ENCODE measurements at regions not wholly inside any gene's neighbourhood (a gene's known extent, or its start where the extent isn't known, plus 50 kb on each side); places are given as distances from the start of the nearest gene placed in this dataset.

GRCh38 chr5:82792096-82792495, 285.1 kb downstream of the TMEM167A start:
- Histone ChIP-seq H2AFZ (ENCODE audit: low read depth, low read length) (no peak overlapping the region), H3K27me3 (ENCODE audit: control insufficient read depth in 2 of 2, insufficient read depth in 2 of 2, low read length in 2 of 2) (no peaks in the 10 kb centered on the region), H4K20me1 (replicated peaks; ENCODE audit: control insufficient read depth, insufficient read depth, low read length) (no peaks in the 10 kb centered on the region), H3K9ac (ENCODE audit: insufficient read depth in 1 of 2, low read depth in 2 of 2, low read length in 2 of 2) (no peak overlapping the region), H3K79me2 (ENCODE audit: control insufficient read depth, insufficient read depth, low read length) (no peaks in the 10 kb centered on the region), H3K4me3 (no peak overlapping the region), H3K36me3 (ENCODE audit: control insufficient read depth, insufficient read depth, low read length) (no peaks in the 10 kb centered on the region), H3K9me3 (replicated peaks; ENCODE audit: control insufficient read depth, insufficient read depth, low read depth, low read length) (no peaks in the 10 kb centered on the region), H3K4me1 (replicated peaks in 1 of 2; ENCODE audit: control insufficient read depth in 2 of 2, insufficient read depth in 2 of 2, low read length in 2 of 2) (peaks cover 0 to 3% of the 10 kb centered on the region in 2 experiments; a peak in 1 of 5 replicates), H3K9me1 (ENCODE audit: control insufficient read depth, insufficient read depth, low read length) (no peaks in the 10 kb centered on the region), H3K27ac (ENCODE audit: extremely low read depth, low read depth, low read length) (no peak overlapping the region), H3K4me2 (ENCODE audit: insufficient read depth, low read length) (no peak overlapping the region)
- in situ Hi-C loops (cut with MboI) (loop anchor here (25.0 kb wide), 1 partner anchor 430 kb away; no protein-coding TSS in a partner anchor), intact Hi-C loops (cut with micrococcal nuclease) (loop anchor here (5.0 to 10.0 kb wide), 3 partner anchors 147 to 480 kb away; no protein-coding TSS in a partner anchor)
- BruUV-seq (replicated peaks) = no TSS peak
- ChIA-PET CTCF (ENCODE audit: low intra/inter-chr PET ratio) (no interaction called here), POLR2A (no interaction called here)
- DNase-seq (ENCODE audit: extremely low read depth in 1 of 4, low spot score in 3 of 4) (no peak), ATAC-seq (no peak), FAIRE-seq (no peak)
- WGBS (ENCODE audit: insufficient coverage, low coverage, missing lambda C conversion rate) = 0% methylated on average over 1 of the region's 1 CpG
- no peak for TF ChIP-seq FUS (optimal IDR thresholded peaks at IDR 0.05; ENCODE audit: low read depth, low read length)
- TF ChIP-seq SP1 (CRISPR knock-in tag; IDR thresholded peaks at IDR 0.05) = no peak

- no peaks in the 10 kb centered on the region for H3K27me3 ChIP-seq (ENCODE audit: control insufficient read depth in 2 of 2, insufficient read depth in 2 of 2, low read length in 2 of 2)
- no peak for DNase-seq (ENCODE audit: extremely low read depth in 1 of 4, low spot score in 3 of 4)
- 26% methylated on average over 3 of the region's 3 CpGs for WGBS (ENCODE audit: insufficient coverage, low coverage, missing lambda C conversion rate)
- no TSS peak for BruUV-seq (replicated peaks)
- H4K20me1 ChIP-seq (replicated peaks; ENCODE audit: control insufficient read depth, insufficient read depth, low read length) = no peaks in the 10 kb centered on the region
- no peaks in the 10 kb centered on the region for H3K9me1 ChIP-seq (ENCODE audit: control insufficient read depth, insufficient read depth, low read length)
- no peak overlapping the region for H3K27ac ChIP-seq (ENCODE audit: extremely low read depth, low read depth, low read length)
- ChIA-PET POLR2A (no interaction called here), CTCF (ENCODE audit: low intra/inter-chr PET ratio) (no interaction called here)
- in situ Hi-C loops (cut with MboI) = loop anchor here (25.0 kb wide), 1 partner anchor 427 kb away; no protein-coding TSS in a partner anchor
- no peaks in the 10 kb centered on the region for H3K9me3 ChIP-seq (replicated peaks; ENCODE audit: control insufficient read depth, insufficient read depth, low read depth, low read length)
- no peak for TF ChIP-seq ZFPM2 (CRISPR knock-in tag; IDR thresholded peaks at IDR 0.05)
- TF ChIP-seq HMG20A (CRISPR knock-in tag; conservative IDR thresholded peaks at IDR 0.05) = no peak
- no peak for TF ChIP-seq E2F5 (CRISPR knock-in tag; IDR thresholded peaks at IDR 0.05)
- no peaks in the 10 kb centered on the region for H3K79me2 ChIP-seq (ENCODE audit: control insufficient read depth, insufficient read depth, low read length)
- no peaks in the 10 kb centered on the region for H3K36me3 ChIP-seq (ENCODE audit: control insufficient read depth, insufficient read depth, low read length)
- no peak for FAIRE-seq
- H2AFZ ChIP-seq (ENCODE audit: low read depth, low read length) = no peak overlapping the region
- intact Hi-C loops (cut with micrococcal nuclease) = no loop called here
- H3K9ac ChIP-seq (ENCODE audit: insufficient read depth in 1 of 2, low read depth in 2 of 2, low read length in 2 of 2) = no peak overlapping the region
- H3K4me1 ChIP-seq (replicated peaks in 1 of 2; ENCODE audit: control insufficient read depth in 2 of 2, insufficient read depth in 2 of 2, low read length in 2 of 2) = no peaks in the 10 kb centered on the region
- no peak overlapping the region for H3K4me3 ChIP-seq
- ATAC-seq = no peak
- no peak overlapping the region for H3K4me2 ChIP-seq (ENCODE audit: insufficient read depth, low read length)
Observed at GRCh38 chr5:82789095-82789494, 288.1 kb downstream of the TMEM167A start.
